KMS-11 (cell line): ENCODE measurements at regions not wholly inside any gene's neighbourhood (a gene's known extent, or its start where the extent isn't known, plus 50 kb on each side); places are given as distances from the start of the nearest gene placed in this dataset.
"Not testable (repeated sequence)": the region's sequence is repeated elsewhere in the genome, so short reads cannot be mapped to it uniquely, and the experiment has no call there.

ENCODE experiments used
- H2AFZ ChIP-seq: fragments of 200-600 bp; sonication (generic); 2 replicates; pipeline ENCODE4 v1.6.1; 2016; ENCODE audit warnings: antibody characterized with exemption, mixed run types, low read depth
- H3K27ac ChIP-seq: fragments of 200-600 bp; sonication (generic); 2 replicates; pipeline ENCODE4 v1.6.1; 2016; ENCODE audit warnings: mild to moderate bottlenecking, mixed run types
- H3K27me3 ChIP-seq: fragments of 200-600 bp; sonication (generic); 2 replicates; pipeline ENCODE4 v1.6.1; 2017; ENCODE audit warnings: mild to moderate bottlenecking, low read depth, mixed run types, moderate library complexity; ENCODE audit not compliant: insufficient read depth
- H3K36me3 ChIP-seq: fragments of 200-600 bp; sonication (generic); 2 replicates; pipeline ENCODE4 v1.6.1; 2017; ENCODE audit warnings: mild to moderate bottlenecking, mixed run types; ENCODE audit not compliant: insufficient read depth
- H3K4me1 ChIP-seq: fragments of 200-600 bp; sonication (generic); 2 replicates; pipeline ENCODE4 v1.6.1; 2016; ENCODE audit warnings: mild to moderate bottlenecking, low read depth, mixed run types; ENCODE audit not compliant: poor library complexity, severe bottlenecking
- H3K4me2 ChIP-seq: fragments of 200-600 bp; sonication (generic); 2 replicates; pipeline ENCODE4 v1.7.0; 2016; ENCODE audit warnings: mild to moderate bottlenecking, mixed run types
- H3K4me3 ChIP-seq: fragments of 200-600 bp; sonication (generic); IDR thresholded peaks from 2 replicates; pipeline ENCODE4 v1.6.1; 2017; ENCODE audit warnings: low read depth, low read length, mixed read lengths; ENCODE audit not compliant: insufficient read depth
- H3K79me2 ChIP-seq: fragments of 200-600 bp; sonication (generic); 2 replicates; pipeline ENCODE4 v1.6.1; 2016; ENCODE audit warnings: low read depth, mixed run types; ENCODE audit not compliant: insufficient read depth
- H3K9ac ChIP-seq: fragments of 200-600 bp; sonication (generic); 2 replicates; pipeline ENCODE4 v1.6.1; 2016; ENCODE audit warnings: mild to moderate bottlenecking, mixed run types
- H4K20me1 ChIP-seq: fragments of 200-600 bp; sonication (generic); 2 replicates; pipeline ENCODE4 v1.6.1; 2016; ENCODE audit warnings: mild to moderate bottlenecking, mixed run types; ENCODE audit not compliant: insufficient read depth
- CTCF ChIP-seq: fragments of 200-600 bp; sonication (generic); conservative IDR thresholded peaks from 2 replicates; pipeline ENCODE4 v1.6.1; 2017; ENCODE audit warnings: low read depth, mild to moderate bottlenecking, antibody characterized with exemption, low read length, moderate library complexity, mixed read lengths

- Histone ChIP-seq H3K9ac (no peak overlapping the region), H3K36me3 (no peaks in the 10 kb centered on the region), H3K4me1 (no peaks in the 10 kb centered on the region), H3K4me3 (no peak overlapping the region), H3K27me3 (no peaks in the 10 kb centered on the region), H3K27ac (no peak overlapping the region), H4K20me1 (no peaks in the 10 kb centered on the region), H3K4me2 (no peak overlapping the region), H2AFZ (no peak overlapping the region), H3K79me2 (no peaks in the 10 kb centered on the region)
- TF ChIP-seq CTCF: no peak
Measured at GRCh38 chr3:65259946-65260345, 572.1 kb upstream of the ADAMTS9 start.

- not testable (repeated sequence) for H3K4me2 ChIP-seq, H3K36me3 ChIP-seq, H3K9ac ChIP-seq, H3K27ac ChIP-seq, H3K79me2 ChIP-seq, H2AFZ ChIP-seq, H4K20me1 ChIP-seq, H3K4me3 ChIP-seq, H3K27me3 ChIP-seq, H3K4me1 ChIP-seq
Measured at GRCh38 chr3:65252914-65253313, 565.1 kb upstream of the ADAMTS9 start.

- Histone ChIP-seq H3K4me2 (no peak overlapping the region), H2AFZ (no peak overlapping the region), H4K20me1 (no peaks in the 10 kb centered on the region), H3K79me2 (no peaks in the 10 kb centered on the region), H3K27me3 (no peaks in the 10 kb centered on the region), H3K4me3 (no peak overlapping the region), H3K9ac (no peak overlapping the region), H3K36me3 (no peaks in the 10 kb centered on the region), H3K27ac (no peak overlapping the region), H3K4me1 (no peaks in the 10 kb centered on the region)
- TF ChIP-seq CTCF: no peak
Measured at GRCh38 chr3:65252266-65252665, 564.5 kb upstream of the ADAMTS9 start.

DNA sequence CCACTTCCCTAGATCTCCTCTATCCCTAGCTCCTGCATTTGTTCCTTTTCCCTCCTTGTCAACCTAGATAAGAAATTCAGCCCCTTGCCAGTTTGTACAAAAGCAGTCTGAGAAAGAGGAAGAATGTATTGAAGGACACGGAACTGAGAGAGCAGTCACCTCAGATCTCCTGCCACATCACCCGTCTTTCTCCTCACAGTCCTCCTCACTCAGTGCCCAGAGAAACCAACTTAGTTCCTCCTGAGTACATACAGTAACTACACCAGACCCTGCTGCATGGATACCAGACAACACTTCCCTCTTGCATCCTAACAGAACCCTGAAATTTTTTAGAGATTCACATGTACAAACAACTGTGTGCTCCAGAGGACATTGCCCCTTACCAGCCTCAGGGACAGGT, 563.6 kb upstream of the ADAMTS9 start:
- H3K36me3 ChIP-seq: no peaks in the 10 kb centered on the region
- H3K27me3 ChIP-seq: no peaks in the 10 kb centered on the region
- H3K4me1 ChIP-seq: no peaks in the 10 kb centered on the region
- no peak overlapping the region for H3K4me3 ChIP-seq
- no peak overlapping the region for H3K9ac ChIP-seq
- no peak for TF ChIP-seq CTCF
- no peaks in the 10 kb centered on the region for H3K79me2 ChIP-seq
- no peak overlapping the region for H2AFZ ChIP-seq
- no peaks in the 10 kb centered on the region for H4K20me1 ChIP-seq
- no peak overlapping the region for H3K4me2 ChIP-seq
- H3K27ac ChIP-seq: no peak overlapping the region

DNA sequence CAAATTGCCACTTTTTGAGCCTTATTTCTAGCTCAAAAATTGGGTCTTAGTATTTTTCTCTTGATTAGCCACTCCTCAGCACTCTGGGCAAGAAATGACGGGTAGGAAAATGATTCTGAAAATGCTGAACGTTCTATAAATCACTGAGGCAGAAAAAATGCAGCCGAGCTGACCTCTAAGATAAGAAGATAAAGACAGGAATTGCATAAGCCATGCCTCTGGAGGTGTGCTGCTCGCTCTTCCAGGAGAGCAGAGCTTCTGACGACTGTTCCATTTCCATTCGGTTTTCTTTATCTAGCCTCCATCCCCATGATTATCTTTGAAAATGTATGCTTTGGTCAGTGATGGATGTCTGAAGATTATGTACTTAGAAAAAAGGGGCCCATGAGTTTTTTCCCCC, 558.8 kb upstream of the ADAMTS9 start:
- Histone ChIP-seq H3K36me3 (no peaks in the 10 kb centered on the region), H3K4me2 (no peak overlapping the region), H4K20me1 (no peaks in the 10 kb centered on the region), H3K4me3 (no peak overlapping the region), H3K4me1 (no peaks in the 10 kb centered on the region), H3K27ac (no peak overlapping the region), H3K27me3 (no peaks in the 10 kb centered on the region), H2AFZ (no peak overlapping the region), H3K9ac (no peak overlapping the region), H3K79me2 (no peaks in the 10 kb centered on the region)
- no peak for TF ChIP-seq CTCF
